ENCODE measurements at regions not wholly inside any gene's neighbourhood (a gene's known extent, or its start where the extent isn't known, plus 50 kb on each side); places are given as distances from the start of the nearest gene placed in this dataset.
"Not testable (repeated sequence)": the region's sequence is repeated elsewhere in the genome, so short reads cannot be mapped to it uniquely, and the experiment has no call there.

DNA sequence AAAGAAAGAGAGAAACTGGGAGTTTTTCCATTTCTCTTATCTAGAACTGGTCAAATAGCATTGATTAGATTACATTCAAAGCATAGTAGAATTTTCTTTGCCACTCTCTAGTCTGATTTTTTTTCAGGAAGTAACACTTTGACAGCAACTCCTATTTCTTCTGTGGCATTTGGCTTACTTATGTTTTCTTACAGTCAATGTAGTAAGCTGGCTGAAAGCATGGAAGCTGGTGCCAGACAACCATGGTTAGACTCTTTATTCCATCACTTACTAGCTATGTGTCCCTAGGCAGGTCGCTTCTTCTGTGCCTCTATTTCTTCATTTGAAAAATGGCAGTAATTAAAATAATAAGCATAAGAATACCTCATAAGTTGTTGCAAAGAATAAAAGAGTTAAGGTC, 54.2 kb upstream of the OPRM1 start:
- no peak for DNase-seq (ENCODE audit: low read depth)
- TF ChIP-seq CTCF (IDR thresholded peaks at IDR 0.05; ENCODE audit: control insufficient read depth, insufficient read depth, low read depth, low read length, missing control alignments): no peak
- no peak overlapping the region for H3K4me3 ChIP-seq (ENCODE audit: control insufficient read depth, low read depth, low read length)

- TF ChIP-seq CTCF (IDR thresholded peaks at IDR 0.05; ENCODE audit: control insufficient read depth, insufficient read depth, low read depth, low read length, missing control alignments): no peak
- DNase-seq (ENCODE audit: low read depth): no peak
- H3K4me3 ChIP-seq (ENCODE audit: control insufficient read depth, low read depth, low read length): no peak overlapping the region
Measured at GRCh38 chr6:153980171-153980570, 58.9 kb upstream of the OPRM1 start.

GRCh38 chr6:153978911-153979548, 60.0 kb upstream of the OPRM1 start:
- not testable (repeated sequence) for DNase-seq (ENCODE audit: low read depth); H3K4me3 ChIP-seq (ENCODE audit: control insufficient read depth, low read depth, low read length)

DNA sequence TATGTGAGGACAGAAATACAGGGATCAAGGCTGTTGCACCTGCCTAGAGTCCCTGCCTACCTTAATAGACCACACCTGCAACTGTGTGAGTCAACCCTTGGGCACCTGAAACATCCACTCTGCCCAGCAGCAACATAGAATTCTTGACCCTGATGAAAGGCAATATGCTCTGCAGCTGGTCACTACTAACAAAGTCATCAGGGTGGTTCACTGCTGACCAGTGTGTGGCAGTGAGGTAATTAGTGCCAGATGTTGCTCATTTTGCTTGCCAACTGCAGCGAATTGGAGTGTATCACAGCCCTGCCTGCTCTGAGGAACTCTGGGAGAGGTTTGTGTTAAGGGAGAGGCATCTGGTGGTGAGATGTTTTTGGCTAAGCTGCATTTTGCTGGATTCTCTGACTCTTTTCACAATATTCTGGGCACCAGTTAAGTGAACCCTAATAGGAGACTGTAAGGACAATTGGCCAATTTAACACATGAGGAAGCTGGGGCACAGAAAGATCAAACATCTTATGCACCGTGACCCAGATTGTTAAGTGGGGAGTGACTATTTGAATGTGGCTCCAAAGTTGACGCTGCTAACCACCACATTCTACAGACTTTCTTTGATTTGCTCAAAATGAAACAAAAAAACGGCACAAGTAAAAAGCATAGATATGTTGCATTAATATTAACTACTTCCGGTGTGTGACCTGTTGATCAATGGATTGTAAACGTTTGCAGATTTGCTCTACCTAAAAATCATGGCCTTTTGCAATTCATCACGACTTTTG, 61.9 kb upstream of the OPRM1 start:
- DNase-seq (ENCODE audit: low read depth): no peak

DNA sequence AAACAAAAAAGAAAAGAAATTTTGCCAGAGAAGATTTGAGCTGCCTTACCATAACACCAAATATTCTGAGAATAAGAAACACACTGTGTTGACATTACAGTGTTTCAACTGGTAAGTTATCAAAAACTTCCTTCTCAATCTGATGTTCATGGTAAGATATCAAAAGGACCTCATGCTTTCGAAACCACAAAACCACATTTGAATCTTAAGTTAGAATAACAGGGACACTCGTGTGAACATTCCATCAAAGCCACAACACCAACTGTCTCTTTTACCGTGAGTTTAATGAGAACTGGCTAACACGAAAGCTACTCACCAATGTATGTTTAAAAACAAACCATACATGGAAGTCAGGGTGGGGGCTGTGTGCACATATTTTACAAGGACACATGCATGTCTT, 73.0 kb upstream of the OPRM1 start:
- DNase-seq (ENCODE audit: low read depth): no peak
- H3K4me3 ChIP-seq (ENCODE audit: control insufficient read depth, low read depth, low read length): no peak overlapping the region

More for the DNA sequence above, 61.9 kb upstream of the OPRM1 start:
- TF ChIP-seq CTCF (IDR thresholded peaks at IDR 0.05; ENCODE audit: control insufficient read depth, insufficient read depth, low read depth, low read length, missing control alignments): no peak
- H3K4me3 ChIP-seq (ENCODE audit: control insufficient read depth, low read depth, low read length): no peak overlapping the region

DNA sequence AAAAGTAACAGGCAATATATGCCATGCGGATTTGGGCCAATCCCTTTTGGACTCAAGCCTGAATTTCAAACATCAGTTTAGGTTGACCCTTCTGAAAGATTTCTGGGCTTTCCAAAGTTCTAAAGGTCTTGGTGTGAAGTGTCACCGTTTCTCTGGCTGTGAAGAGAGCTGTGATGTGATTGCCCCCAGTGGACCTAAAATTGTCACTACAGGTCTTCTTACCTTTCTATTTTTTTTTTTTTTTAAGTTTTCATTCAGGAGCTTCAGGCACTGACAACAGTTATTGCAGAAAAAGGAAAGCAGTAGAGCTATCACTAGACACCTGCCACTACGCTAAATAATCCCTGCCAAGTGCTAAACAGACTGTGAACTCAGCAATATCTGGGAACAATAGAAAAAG, 75.7 kb upstream of the OPRM1 start:
- DNase-seq (ENCODE audit: low read depth): no peak
- no peak overlapping the region for H3K4me3 ChIP-seq (ENCODE audit: control insufficient read depth, low read depth, low read length)
- no peak for TF ChIP-seq CTCF (IDR thresholded peaks at IDR 0.05; ENCODE audit: control insufficient read depth, insufficient read depth, low read depth, low read length, missing control alignments)

More for the DNA sequence above, 73.0 kb upstream of the OPRM1 start:
- no peak for TF ChIP-seq CTCF (IDR thresholded peaks at IDR 0.05; ENCODE audit: control insufficient read depth, insufficient read depth, low read depth, low read length, missing control alignments)

- H3K4me3 ChIP-seq (ENCODE audit: control insufficient read depth, low read depth, low read length): no peak overlapping the region
- TF ChIP-seq CTCF (IDR thresholded peaks at IDR 0.05; ENCODE audit: control insufficient read depth, insufficient read depth, low read depth, low read length, missing control alignments): no peak
- DNase-seq (ENCODE audit: low read depth): no peak
Measured at GRCh38 chr6:153962555-153962954, 76.5 kb upstream of the OPRM1 start.
